Ascending aorta (tissue), 2 donors: ENCODE measurements at regions not wholly inside any gene's neighbourhood (a gene's known extent, or its start where the extent isn't known, plus 50 kb on each side); places are given as distances from the start of the nearest gene placed in this dataset.

Source experiments
- DNase-seq, 2 donors: peaks; one replicate each; pipeline ENCODE4 v3.0.0-alpha.2; 2019; ENCODE audit warnings: low spot score in 2 of 2
- H3K27ac ChIP-seq, 2 donors: fragments of 200-600 bp; sonication (generic); one replicate each; pipeline ENCODE4 v1.5.1; 2016 to 2017; ENCODE audit warnings: mild to moderate bottlenecking in 1 of 2
- H3K27me3 ChIP-seq: fragments of 200-600 bp; sonication (generic); one replicate; pipeline ENCODE4 v1.5.1; 2017
- H3K36me3 ChIP-seq, 2 donors: fragments of 200-600 bp; sonication (generic); one replicate each; pipeline ENCODE4 v1.5.1; 2016
- H3K4me1 ChIP-seq, 2 donors: fragments of 200-600 bp; sonication (generic); one replicate each; pipeline ENCODE4 v1.5.1; 2016 to 2017; ENCODE audit warnings: mild to moderate bottlenecking in 1 of 2
- H3K4me3 ChIP-seq, 2 donors: fragments of 200-600 bp; sonication (generic); one replicate each; pipeline ENCODE4 v1.5.1; 2016 to 2017; ENCODE audit warnings: mild to moderate bottlenecking in 1 of 2
- H3K9me3 ChIP-seq, 2 donors: fragments of 200-600 bp; sonication (generic); one replicate each; pipeline ENCODE4 v1.5.1; 2016
- CTCF ChIP-seq, 3 experiments: fragments of 200-600 bp in 2 of 3; fragments of 450-650 bp in 1 of 3; sonication (generic) in 2 of 3; IDR thresholded peaks; one replicate each; pipeline ENCODE4 v1.5.1; 2016 to 2019; ENCODE audit warnings: antibody characterized with exemption in 3 of 3, mild to moderate bottlenecking in 1 of 3, moderate library complexity in 1 of 3
- intact Hi-C: fragments of 100-400 bp; cut with DNase I; formaldehyde crosslinking; loops from one replicate; pipeline ENCODE4 v1.15.1; 2023

DNA sequence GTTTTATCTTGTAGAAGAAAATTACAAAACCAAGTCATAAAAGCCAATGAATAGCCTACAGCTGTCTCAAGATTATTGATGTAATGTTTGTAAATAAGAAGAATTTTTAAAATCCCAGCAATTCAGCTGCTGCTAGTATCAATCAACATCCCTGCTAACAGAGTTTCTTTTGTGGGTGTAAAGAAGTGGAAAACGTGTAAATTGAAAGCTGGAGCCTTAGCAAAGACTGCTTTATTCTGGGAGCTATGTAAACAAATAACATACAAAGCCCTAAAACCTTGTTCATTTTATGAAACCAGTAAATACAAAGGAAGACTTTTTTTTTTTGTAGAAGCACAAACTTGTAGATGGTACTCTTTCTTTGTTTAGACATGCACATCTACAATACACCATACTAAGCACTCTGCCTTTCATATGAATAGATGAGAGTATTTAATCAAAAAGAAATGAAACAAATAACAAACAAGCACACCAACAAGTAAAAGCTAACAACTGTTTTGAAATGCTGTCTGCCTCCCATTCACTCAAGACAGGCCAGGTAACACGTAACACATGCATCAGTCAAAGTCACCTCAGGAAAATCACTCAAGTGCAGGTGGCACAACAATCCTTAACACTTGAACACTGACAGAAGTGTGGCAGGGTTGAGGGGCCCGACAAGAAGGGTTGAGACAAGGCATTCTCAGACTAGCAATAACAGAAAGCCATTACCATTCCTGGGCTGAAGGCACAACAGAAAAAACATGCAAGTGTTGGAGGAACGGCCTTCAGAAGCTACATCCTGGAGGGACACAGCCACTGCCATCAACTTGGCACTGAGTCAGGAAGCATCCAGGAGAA lies 1364.0 kb upstream of the SEL1L start:
- intact Hi-C loops = no loop called here
- H3K27ac ChIP-seq = no peak overlapping the region
- TF ChIP-seq CTCF (IDR thresholded peaks at IDR 0.05) = no peak
- DNase-seq = no peak
- H3K36me3 ChIP-seq = no peaks in the 10 kb centered on the region
- no peak overlapping the region for H3K4me3 ChIP-seq
- no peaks in the 10 kb centered on the region for H3K4me1 ChIP-seq
- H3K9me3 ChIP-seq = no peaks in the 10 kb centered on the region
- no peaks in the 10 kb centered on the region for H3K27me3 ChIP-seq

GRCh38 chr14:82905762-82906161 lies 1372.1 kb upstream of the SEL1L start:
- Histone ChIP-seq H3K27ac (no peak overlapping the region), H3K4me1 (no peaks in the 10 kb centered on the region), H3K4me3 (no peak overlapping the region), H3K36me3 (no peaks in the 10 kb centered on the region), H3K9me3 (no peaks in the 10 kb centered on the region), H3K27me3 (no peaks in the 10 kb centered on the region)
- DNase-seq = no peak
- intact Hi-C loops = no loop called here
- TF ChIP-seq CTCF (IDR thresholded peaks at IDR 0.05) = no peak

DNA sequence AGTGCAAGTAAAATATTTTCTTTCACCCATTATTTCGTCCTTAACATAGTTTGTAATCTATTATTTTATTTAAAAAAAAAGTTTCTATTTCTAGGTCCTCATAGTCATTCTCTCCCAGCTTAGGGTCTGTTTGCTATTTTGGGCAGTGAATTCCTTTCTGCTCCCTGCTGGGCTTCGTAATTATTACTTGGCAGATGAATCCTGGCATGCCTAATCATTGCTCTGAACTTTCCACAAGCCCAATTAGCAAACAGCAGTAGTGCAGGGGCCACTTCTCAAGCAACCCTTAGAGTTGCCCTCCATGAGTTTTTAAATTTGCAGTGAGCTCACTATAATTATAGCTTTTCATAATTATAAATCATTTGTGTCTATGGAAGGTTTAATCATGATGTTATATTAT lies 1378.3 kb upstream of the SEL1L start:
- intact Hi-C loops = no loop called here
- H3K4me3 ChIP-seq = no peak overlapping the region
- TF ChIP-seq CTCF (IDR thresholded peaks at IDR 0.05) = no peak
- no peaks in the 10 kb centered on the region for H3K9me3 ChIP-seq
- no peaks in the 10 kb centered on the region for H3K36me3 ChIP-seq
- no peak for DNase-seq
- no peaks in the 10 kb centered on the region for H3K27me3 ChIP-seq
- H3K4me1 ChIP-seq = no peaks in the 10 kb centered on the region
- no peak overlapping the region for H3K27ac ChIP-seq

GRCh38 chr14:82913396-82913795 lies 1379.7 kb upstream of the SEL1L start:
- no peak overlapping the region for H3K27ac ChIP-seq
- no peaks in the 10 kb centered on the region for H3K4me1 ChIP-seq
- TF ChIP-seq CTCF (IDR thresholded peaks at IDR 0.05) = no peak
- no peaks in the 10 kb centered on the region for H3K9me3 ChIP-seq
- H3K36me3 ChIP-seq = no peaks in the 10 kb centered on the region
- H3K4me3 ChIP-seq = no peak overlapping the region
- no peak for DNase-seq
- intact Hi-C loops = no loop called here
- H3K27me3 ChIP-seq = no peaks in the 10 kb centered on the region

GRCh38 chr14:82915381-82915780 lies 1381.7 kb upstream of the SEL1L start:
- intact Hi-C loops = no loop called here
- Histone ChIP-seq H3K36me3 (no peaks in the 10 kb centered on the region), H3K9me3 (no peaks in the 10 kb centered on the region), H3K4me1 (no peaks in the 10 kb centered on the region), H3K4me3 (no peak overlapping the region), H3K27ac (no peak overlapping the region), H3K27me3 (no peaks in the 10 kb centered on the region)
- no peak for TF ChIP-seq CTCF (IDR thresholded peaks at IDR 0.05)
- no peak for DNase-seq
